HG02870 (cell line): ENCODE measurements at regions not wholly inside any gene's neighbourhood (a gene's known extent, or its start where the extent isn't known, plus 50 kb on each side); places are given as distances from the start of the nearest gene placed in this dataset.

ENCODE experiments used
- ATAC-seq: cut with Tn5 transposase; IDR thresholded peaks from one replicate; pipeline ENCODE4 v1.9.1; 2021; ENCODE audit warnings: mild to moderate bottlenecking, moderate library complexity; ENCODE audit not compliant: unreplicated experiment

GRCh38 chr2:180177534-180177933, 170.4 kb upstream of the CWC22 start:
- ATAC-seq, result no peak

GRCh38 chr2:180175736-180176135, 168.6 kb upstream of the CWC22 start:
- no peak for ATAC-seq

GRCh38 chr2:180174580-180174979, 167.5 kb upstream of the CWC22 start:
- no peak for ATAC-seq

- no peak for ATAC-seq
These were observed 162.4 kb upstream of the CWC22 start for GRCh38 chr2:180169474-180169873.

GRCh38 chr2:180161415-180161814, 154.3 kb upstream of the CWC22 start:
- no peak for ATAC-seq

GRCh38 chr2:180159921-180160320, 152.8 kb upstream of the CWC22 start:
- no peak for ATAC-seq

DNA sequence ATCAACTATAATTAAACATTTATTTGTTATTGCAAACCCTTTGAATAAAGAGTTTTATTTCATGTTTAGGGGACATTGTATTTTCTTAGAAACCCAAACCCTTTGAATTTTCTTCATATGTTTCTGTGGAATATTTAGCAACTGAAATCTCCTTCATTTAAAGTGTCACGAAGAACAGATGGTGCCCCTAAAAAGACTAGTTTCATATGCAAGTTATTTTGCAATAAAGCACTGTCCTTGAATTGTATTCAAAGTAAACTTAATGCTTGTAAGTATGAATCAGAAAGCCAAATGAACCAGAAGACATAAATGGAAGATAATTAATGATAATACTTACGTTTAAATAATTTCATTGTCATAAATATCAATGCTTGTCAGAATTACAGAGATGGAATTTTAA, 151.9 kb upstream of the CWC22 start:
- no peak for ATAC-seq

DNA sequence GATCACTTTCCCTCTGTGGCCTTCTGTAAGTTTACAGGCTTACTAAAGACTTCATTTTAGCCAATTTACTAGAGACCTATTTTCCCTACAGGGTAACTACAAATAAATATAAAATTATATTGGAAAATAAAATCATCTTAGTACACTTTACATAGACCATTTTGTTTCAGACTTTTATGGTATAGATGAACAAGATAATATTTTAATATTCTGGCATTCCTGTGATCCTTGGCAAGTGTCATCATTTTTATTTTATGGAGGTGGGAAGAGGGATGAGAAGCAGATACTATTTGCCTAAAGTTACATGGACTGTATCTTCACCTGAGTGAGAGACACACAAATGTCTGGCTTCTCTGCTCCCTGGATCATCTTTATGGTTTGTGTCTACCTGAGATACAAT, 149.6 kb upstream of the CWC22 start:
- ATAC-seq, result no peak

DNA sequence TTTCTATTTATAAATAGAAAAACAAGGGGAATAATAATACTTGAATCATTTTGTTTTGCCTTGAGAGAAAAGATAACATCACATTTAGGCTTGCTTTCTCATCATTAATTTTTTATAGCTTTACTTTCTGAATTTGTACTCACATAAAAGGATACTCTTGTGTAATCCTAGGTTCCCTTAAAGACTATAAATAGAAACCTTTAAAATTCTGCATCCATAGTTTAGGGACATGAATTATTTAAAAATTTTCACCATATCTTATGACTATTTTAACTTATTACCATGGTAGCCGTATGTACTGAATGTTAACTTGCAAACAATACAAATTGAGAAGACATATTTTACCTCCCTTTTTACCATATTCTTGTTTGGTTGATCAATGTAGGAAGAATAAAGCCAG, 143.5 kb upstream of the CWC22 start:
- no peak for ATAC-seq

DNA sequence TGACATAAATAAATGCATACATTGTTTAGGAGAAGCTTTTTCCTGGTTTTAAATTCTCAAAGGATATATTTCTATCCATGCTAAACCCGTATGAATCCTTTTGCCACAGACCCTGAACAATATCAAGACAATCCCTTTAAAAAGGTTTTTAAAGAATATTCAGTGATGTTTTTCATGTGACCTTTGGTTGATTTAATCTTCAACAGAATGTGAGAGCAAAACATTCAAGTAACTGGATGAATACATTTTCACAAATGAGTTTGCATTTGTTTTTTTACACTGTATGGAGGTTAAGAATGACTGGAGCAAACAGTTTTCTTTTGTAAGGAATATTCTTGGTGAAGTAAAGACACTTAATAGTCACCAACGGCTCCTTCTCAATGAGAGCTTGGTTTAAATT, 139.4 kb upstream of the CWC22 start:
- ATAC-seq, result no peak

GRCh38 chr2:180146114-180146513, 139.0 kb upstream of the CWC22 start:
- ATAC-seq, result no peak

DNA sequence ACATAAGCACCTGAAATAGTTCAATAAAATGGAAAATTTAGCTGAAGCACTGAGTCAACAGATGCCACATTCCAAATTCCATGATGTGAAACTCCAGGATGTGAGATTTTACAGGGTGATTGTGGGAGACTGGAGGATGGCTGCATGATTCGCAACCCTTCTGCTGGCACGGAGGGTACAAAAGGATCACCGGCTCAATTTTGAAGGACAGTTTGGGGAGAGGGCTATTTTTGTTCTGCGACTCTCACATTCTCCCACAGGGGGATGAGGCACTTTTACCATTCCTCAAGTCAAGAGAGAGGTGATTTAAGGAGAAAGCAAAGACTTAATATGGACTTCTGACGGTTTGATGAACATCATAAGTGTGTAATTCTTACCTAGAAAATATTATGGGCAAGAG, 138.1 kb upstream of the CWC22 start:
- ATAC-seq, result no peak

GRCh38 chr2:180144338-180144813, 137.3 kb upstream of the CWC22 start:
- ATAC-seq, result no peak

GRCh38 chr2:180143633-180144337, 136.7 kb upstream of the CWC22 start:
- ATAC-seq, result no peak

- ATAC-seq, result no peak
These were observed 134.5 kb upstream of the CWC22 start for GRCh38 chr2:180141600-180141999.

- ATAC-seq, result no peak
These were observed 126.6 kb upstream of the CWC22 start for GRCh38 chr2:180133736-180134135.

DNA sequence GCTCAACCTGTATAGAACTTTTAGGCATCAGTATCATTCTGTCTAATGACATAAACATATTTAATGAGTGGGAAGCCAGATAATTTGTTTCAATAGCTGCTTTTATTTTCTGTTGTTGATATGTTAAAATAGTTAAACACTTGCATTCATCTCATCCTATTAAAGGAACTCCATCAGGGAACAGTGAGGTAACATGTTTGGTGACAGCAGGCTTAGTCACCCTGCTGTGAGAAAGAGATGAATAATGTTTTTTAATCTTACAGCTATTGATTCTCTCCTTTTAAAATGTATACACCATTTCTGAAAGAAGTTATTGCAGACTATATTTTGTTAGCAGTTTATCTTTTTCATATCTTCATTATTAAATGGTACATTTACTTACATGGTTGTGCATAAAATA, 123.3 kb upstream of the CWC22 start:
- no peak for ATAC-seq

DNA sequence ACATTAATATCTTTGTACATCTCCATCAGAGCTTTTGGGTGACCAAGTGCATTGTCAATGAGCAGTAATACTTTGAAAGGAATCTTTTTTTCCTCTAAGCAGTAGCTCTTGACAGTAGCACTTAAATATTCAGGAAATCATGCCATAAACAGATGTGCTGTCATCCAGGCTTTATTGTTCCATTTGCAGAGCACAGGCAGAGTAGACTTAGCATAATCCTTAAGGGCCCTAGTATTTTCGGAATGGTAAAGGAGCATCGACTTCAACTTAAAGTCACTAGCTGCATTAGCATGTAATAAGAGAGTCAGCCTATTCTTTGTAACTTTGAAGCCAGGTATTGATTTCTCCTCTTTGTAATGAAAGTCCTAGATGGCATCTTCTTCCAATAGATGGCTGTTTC, 121.8 kb upstream of the CWC22 start:
- no peak for ATAC-seq

DNA sequence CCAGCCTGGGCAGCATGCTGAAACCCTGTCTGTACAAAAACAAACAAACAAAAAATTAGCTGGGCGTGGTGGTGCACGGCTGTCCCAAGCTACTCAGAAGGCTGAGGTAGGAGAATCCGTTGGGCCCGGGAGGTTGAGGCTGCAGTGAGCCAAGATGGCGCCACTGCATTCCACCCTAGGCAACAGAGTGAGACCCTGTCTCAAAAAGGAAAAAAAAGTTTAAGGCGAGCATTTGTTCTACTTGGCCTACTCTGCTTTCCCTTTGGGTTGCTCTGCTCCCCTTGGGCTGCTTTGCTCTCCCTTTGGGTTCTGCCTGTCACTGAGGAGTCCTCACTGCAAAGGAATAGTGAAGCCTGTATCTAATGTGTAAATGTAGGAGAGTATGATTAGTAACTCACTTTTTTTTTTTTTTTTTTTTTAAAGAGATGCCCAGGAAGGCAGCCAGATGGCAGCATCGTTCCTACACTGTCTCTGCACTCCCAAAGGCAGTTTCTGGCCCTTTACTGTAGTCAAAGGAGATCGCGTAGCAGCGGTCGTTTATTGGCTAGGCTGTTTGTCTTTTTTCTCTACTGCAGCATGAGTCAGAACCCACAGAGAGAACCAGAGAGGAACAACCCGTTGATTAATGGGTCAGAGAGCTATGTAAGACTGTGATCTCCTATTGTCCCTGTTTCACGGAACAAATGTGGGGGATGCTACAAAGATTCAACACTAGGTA, 118.3 kb upstream of the CWC22 start:
- peak; percentile 80 for ATAC-seq

DNA sequence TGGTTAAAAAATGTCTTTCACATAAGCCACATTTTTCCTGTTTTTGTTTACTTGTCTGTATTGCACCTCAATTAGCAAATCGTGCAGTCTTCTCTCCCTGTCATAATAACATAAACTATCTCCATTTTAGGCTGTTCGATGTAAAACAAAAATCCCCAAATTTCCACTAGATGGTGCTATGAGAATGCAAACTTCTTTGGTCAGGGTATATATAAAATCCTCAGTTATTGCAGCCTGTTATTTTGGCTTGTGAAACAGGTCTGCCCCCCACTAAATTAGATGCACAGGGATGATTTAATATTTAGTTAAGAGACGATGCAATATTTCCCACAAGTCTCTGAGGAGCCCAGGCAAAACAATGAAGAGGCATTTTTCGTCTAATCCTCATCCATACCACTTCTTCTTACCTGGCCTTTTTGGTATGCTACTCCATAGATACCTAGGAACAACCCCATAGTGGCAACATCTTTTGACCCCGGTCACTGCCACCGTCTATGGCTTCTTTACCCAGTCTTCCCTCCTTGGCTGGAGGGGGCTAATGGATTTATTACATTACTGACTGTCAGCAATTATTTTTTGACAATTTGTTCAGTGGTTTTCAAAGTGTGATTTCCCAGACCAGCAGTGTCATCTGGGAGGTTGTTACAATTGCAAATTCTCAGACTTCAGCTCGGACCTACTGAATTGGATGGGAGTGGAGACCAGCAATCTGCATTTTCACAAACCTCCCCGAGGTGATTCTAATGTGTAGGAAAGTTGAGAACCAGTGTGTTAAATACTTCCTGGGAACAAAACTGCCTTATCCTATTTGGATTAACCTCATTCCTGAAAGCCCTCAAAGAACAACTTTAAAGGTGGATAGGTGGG, 117.4 kb upstream of the CWC22 start:
- ATAC-seq, result peak; percentile 61

GRCh38 chr2:180122874-180123273, 115.8 kb upstream of the CWC22 start:
- ATAC-seq, result no peak

GRCh38 chr2:180115675-180116074, 108.6 kb upstream of the CWC22 start:
- no peak for ATAC-seq
